NCI-H446 treated with DMSO at 0.1 percent for 48 hours (cell line): ENCODE measurements at regions not wholly inside any gene's neighbourhood (a gene's known extent, or its start where the extent isn't known, plus 50 kb on each side); places are given as distances from the start of the nearest gene placed in this dataset.

Source experiments
- DNase-seq: peaks from one replicate; lab custom pipeline; 2025; lab: John Stamatoyannopoulos, UW

- no peak for DNase-seq
Measured at GRCh38 chr10:56605051-56605450, 244.0 kb upstream of the ZWINT start.

DNA sequence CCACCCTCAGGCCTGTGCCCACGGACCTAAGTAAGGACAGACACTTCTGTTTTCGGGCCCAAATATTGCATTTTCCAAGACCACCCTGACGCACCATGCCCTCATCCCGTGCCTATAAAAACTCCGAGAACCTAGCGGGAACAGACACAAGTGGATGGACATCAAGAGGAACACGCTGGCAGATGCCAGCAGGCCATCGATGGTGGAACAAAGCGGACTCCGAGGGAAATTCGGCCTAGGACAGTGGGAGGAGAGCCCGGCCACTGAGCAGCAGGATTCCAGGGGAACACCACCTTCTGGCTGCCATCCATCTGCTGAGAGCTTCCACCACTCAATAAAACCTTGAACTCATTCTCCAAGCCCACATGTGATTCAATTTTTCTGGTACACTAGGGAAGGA lies 243.6 kb upstream of the ZWINT start:
- DNase-seq: no peak

- DNase-seq: no peak
Measured at GRCh38 chr10:56599201-56599600, 238.1 kb upstream of the ZWINT start.

- no peak for DNase-seq
Measured at GRCh38 chr10:56596257-56596656, 235.2 kb upstream of the ZWINT start.

DNA sequence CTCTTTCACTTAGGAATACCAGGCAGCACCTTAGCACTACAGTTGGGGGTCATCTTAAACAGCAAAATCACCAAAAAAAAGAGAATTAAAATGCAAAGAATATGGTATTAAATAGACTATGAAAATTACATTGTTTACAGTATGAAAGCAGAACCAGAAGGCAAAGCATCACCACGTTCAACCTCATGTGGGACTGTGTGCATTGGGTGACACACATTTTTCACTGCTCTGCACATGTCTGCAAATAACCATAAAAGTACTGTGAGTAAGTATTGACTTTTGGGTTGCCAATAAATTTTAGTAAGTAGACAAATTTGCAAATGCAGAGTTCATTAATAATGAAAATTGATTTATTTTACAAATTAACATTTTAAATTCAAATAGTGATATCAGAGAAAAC lies 232.1 kb upstream of the ZWINT start:
- DNase-seq: no peak

DNA sequence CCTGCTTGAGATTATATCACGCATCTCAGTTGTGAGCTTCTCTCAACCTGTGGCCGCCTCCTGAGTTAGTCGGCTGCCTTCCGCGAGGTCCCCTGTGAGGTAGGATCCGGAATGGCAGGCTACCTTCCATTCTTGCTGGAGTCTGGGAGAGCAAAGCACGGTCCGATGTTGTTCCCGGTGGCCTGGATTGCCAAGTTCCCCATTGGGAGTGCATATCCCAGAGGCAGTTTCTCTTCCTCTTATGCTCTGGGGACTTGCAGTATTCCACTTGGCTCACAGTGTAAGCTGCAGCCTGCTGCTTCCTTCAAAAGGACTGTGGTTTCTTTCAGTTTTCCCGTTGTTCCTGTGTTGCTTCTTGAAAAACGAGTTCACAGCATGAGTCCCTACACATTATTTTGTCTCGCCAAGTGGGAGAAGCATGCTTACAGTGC lies 225.4 kb upstream of the ZWINT start:
- DNase-seq: peak; percentile 5

DNA sequence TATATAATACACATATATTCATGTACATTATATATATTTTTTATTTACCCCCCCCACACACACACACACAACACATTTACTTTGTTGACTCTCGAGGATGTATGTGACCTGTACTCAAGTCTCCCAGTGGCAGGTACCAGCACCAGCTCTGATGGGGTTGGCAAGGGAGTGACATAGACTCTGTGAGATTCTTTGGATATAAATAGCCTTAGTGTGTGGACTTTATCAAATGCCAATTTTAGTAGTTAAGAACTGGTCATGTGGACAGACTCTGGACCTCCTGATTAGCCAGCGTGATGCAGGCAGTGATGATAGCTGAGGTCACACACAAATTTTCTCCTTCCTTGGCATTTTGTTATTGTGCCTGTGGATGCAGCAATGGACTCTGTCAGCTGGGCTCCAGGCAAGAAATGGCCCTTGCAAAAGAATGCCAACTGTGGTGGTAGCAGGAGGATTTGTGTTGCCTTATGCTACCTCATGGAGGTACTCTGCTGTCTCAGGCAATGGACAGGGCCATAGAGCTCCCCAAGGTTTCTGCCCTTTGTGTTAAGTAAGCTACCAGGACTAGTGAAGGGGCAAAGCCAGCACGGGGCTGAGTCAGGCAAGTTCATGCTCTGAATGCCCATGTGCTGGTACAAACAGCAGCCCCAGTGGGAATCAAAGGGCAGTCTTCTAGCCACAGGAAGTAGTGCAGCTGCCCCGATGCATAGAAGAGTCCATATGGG lies 224.6 kb upstream of the ZWINT start:
- DNase-seq: no peak

DNA sequence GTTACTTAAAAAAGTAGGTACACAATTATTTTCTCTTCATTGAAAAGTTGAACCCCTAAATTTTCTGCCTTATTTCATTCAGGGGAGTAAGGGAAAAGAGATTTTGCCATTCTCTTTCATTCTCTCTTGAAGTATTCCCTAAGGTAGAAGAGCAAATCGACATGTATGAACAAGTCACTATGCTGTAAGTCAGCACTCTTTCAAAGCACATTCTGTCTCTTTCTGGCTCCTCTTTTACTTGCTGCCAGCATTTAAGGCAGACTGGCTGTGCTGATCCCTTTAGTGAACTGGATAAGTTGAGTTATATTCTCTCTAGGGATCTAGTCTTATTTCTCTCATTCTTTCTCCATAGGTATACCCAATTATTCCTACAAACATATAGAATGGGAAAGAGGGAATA lies 222.3 kb upstream of the ZWINT start:
- no peak for DNase-seq

DNA sequence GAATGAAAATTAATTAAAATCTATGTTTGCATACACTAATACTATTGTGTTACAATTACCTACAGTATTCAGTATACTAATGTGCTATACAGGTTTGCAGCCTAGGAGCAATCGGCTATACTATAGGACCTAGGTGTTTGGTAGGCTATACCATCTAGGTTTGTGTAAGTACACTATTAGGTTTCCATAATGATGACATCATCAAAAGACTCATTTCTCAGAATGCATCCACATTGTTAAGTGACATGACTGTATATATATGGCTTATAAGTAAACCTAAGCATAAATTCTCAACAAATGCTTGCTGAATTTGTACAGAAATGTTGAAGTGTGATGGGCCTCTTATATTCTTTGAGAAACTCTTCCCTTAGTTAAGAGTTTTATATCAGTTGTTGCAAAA lies 206.5 kb upstream of the ZWINT start:
- DNase-seq: no peak

GRCh38 chr10:56561336-56561735 lies 200.3 kb upstream of the ZWINT start:
- DNase-seq: no peak

DNA sequence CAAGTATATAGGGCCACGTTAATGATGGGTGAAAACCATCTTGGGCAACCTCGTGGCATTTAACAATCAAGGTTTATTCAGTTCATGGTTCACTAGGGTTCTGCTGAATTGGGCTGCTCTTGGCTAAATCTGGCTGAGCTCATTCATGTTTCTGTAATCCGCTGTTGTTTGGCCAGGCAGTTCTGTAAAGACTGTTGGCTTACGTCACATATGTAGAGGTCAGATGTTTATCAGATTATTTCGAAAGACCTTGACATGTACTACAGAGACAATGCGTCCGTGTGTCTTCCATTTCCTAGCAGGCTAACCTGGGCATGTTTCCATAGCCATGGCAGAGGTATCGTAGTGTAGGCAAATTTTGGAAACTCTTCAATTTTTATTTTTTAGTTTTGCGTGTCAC lies 190.0 kb upstream of the ZWINT start:
- DNase-seq: no peak

- peak; percentile 58 for DNase-seq
Measured at GRCh38 chr10:56547163-56547562, 186.1 kb upstream of the ZWINT start.

DNA sequence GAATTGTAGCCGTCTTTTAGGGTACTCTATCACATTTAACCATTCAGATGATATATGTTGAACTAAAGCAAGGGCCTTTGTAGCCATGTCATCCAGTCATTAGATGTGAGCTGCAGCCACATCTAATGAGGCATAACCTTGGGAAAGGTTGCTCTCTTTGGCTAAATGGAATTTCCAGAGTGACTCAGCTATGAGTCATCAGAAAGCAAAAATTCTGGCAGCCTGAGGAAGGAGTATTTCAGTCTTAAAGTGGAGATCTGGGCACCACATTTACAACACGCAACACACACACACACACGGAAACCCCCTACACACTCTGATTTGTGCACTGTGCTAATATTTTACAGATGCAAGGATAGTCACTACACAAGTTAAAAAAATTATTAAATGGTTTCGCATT lies 176.9 kb upstream of the ZWINT start:
- peak; percentile 24 for DNase-seq

DNA sequence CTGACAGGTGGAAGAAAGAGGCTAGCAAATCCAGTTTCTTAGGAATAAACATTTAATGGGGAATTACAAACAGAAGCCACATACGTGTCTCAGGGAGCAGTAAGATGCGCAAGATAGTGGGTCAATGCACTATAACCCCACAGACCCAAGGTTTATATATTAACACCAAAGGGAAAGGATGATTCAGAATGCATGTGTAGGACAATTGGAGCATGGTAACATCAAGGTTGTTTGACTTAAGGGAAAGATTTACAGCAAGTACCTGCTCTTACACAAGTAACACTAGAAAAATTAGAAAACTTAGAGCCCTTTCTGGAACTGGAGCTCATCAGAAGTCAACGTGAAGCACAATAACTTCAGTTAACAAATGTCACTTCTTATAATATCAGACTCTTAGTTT lies 161.1 kb upstream of the ZWINT start:
- no peak for DNase-seq

DNA sequence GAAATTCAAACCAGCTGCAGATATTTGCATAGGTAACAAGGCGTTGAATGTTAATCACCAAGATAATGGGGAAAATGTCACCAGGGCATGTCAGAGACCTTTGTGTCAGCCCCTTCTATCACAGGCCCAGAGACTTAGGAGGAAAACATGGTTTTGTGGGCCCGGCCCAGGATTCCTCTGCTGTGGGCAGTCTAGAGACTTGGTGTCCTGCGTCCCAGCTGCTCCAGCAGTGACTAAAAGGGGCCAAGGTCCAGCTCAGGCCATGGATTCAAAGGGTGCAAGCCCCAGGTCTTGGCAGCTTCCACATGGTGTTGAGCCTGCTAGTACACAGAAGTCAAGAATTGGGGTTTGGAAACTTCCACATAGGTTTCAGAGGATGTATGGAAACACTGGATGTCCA lies 147.5 kb upstream of the ZWINT start:
- no peak for DNase-seq

DNA sequence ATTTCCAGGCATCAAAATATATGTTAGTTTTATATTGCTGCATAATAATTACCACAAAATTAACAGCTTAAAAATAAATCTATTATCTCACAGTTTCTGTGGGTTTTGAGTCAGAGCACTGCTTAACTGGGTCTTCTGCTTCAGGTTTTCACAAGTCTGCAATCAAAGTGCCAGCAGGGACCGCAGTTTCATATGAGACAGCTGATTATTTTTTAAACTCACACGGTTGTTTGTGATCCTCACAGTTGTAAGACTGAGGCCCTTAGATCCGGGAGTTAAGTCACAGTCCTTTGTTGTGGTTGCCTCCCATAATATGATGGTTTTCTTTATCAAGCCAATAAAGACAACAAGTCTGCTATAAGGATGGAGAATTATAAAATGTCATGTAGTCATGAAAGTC lies 146.0 kb upstream of the ZWINT start:
- DNase-seq: no peak

- no peak for DNase-seq
Measured at GRCh38 chr10:56505555-56505954, 144.5 kb upstream of the ZWINT start.

- no peak for DNase-seq
Measured at GRCh38 chr10:56496186-56496486, 135.1 kb upstream of the ZWINT start.

DNA sequence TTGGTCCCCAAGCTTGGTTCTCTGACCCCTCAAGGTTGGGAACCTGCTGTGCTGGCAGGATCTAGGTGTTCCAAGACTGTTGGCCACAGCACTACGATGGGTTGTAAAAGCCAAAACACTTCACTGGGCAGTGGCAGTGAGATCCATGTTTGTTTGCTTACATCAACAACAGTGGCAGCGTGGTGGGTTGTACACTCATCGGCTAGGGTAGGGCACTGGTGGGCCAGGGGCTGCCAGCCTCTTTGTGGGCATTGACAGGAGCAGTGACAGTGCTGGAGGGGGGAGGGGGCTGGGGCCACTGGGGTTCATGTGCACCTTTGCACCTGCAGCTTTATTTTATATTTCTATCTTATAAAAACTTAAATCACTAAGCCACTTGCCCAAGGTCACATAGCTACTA lies 126.7 kb upstream of the ZWINT start:
- DNase-seq: no peak

DNA sequence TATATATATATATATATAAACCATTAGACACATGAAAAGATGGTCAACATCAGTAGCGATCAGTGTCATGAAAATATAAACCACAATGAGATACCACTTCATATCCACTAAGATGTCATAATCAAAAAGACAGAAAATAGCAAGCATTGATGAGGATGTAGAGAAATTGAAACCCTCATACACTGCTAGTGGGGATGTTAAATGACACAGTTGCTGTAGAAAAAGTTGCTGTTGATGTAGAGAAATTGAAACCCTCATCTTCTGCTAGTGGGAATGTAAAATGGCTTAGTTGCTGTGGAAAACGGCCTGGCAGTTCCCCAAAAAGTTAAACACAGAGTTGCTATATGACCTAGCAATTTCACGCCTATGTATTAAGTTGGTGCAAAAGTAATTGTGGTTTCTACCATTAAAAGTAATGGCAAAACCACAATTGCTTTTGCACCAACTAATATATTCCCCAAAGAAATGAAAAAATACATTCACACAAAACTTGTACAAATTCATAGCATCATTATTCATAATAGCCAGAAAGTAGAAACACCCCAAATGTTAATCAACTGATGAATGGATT lies 120.5 kb upstream of the ZWINT start:
- no peak for DNase-seq

- no peak for DNase-seq
Measured at GRCh38 chr10:56472978-56473377, 111.9 kb upstream of the ZWINT start.

DNA sequence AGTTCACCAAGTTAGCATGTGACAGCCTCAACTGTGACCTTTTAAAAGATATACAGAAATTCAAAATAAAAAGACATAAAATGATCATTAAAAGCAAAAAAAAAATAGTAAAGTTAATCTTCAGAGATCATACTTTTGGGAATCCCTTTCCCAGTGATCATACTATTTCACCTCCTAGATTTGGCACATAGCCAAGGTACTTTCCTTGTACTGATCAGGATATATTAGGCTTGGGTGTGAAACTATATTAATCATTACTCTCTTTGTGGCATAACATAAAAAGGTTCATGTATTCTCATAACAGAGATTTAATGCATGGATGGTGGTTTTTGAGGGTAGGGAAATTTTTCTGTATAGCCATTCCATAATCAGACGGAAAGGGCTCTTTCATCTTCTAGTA lies 109.6 kb upstream of the ZWINT start:
- DNase-seq: no peak

DNA sequence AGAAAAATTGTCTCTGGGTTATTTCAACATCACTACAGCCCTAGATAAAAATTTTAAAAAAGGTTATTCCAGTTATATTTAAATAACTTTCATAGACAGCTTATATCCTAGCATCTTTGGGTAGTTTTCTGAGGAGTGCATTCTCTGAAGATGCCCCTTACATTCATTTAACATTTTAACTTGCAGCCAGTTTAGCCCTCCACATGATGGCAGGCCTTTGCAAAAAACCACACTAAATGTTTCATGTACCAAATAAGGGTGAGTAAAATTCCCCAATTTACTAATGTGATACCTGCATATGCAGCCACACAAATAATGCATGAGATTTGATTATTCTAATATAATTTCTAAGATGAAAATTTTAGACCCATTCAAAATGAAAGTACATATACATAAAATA lies 108.4 kb upstream of the ZWINT start:
- DNase-seq: no peak

DNA sequence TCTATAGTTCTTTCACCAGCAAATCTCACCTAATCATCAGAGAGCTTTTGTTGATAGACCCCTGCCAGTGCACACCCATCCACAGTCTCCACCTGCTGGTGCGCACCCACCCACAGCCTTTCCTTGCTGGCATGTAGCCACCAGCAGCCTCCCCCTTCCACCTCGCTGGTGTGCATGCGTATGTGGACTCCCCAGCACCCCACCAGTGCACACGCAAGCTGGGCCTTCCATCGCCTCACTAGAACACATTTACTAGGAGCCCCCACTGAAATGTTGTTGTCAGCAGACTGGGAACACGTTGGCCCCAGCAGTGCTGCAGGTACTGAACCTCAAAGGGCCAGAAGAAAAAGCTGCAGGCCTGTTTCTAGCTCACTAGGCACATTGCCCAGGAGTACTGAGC lies 104.9 kb upstream of the ZWINT start:
- DNase-seq: no peak
